ENCODE measurements at regions not wholly inside any gene's neighbourhood (a gene's known extent, or its start where the extent isn't known, plus 50 kb on each side); places are given as distances from the start of the nearest gene placed in this dataset.

DNA sequence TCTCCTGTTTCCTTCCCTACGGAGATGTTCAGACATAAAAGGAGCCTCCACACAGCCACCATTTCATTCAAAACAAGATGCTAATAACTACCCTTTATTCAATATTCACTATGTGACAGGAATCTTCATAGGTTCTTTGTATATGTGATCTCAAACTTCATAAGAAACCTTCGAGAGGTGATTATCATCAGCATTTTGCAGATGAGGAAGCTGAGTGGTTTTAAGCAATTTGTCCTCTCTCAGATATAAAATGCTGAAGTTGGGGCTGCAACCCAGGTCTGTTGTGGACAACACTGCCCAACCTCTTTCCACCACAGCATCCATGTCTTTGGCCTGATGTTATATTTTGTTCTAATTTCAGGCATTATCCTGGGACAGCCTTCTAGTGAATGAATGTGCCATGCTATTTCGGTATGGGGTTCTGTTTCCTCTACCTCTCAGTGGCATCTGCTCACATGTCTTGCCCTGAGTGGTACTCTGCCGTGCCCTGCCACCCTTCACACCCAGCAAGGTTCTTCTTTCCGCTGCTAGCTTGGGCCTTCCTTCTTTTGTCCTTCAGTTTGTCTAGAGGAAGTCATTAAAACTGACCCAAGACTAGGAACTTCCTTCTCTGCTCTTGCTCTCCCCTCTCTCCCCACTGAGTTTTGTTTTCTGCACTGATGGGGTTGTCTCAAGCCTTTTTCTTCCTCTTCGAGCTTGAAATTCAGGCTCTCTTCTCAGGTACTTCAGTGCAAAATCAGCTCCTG, 300.9 kb upstream of the PRDM1 start:
- FAIRE-seq (no peak), DNase-seq (ENCODE audit: extremely low spot score, insufficient read length, low read depth) (no peak)

- FAIRE-seq = no peak
Observed at GRCh38 chr6:105784179-105784578, 302.0 kb upstream of the PRDM1 start.

DNA sequence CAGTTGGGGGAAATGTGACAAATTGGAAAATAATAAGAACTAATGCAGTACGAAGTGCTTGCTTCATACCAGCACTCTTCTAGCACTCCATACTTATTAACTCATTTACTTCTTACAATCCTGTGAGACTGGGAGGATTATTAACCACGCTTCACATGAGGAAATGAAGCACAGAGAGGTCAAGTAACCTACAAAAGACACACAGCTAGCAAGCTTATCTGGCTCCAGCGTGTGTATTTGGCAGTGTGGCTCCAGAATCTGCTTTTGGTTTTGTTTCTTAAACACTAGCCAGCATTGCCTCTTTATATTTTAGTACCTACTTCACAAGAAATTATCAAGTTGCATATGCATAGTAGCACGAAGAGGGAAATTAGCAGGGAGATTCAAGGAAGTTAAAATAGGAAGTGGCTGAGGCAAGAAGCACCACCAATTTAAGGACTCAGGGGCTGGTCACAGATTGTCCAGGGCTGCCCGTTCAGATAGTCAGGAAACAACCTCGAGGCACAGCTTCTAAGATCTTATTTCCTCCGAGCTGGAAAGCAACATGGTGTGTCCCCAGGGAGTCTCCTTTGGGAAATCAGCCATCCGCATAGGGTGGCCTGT, 302.7 kb upstream of the PRDM1 start:
- FAIRE-seq (no peak), DNase-seq (ENCODE audit: extremely low spot score, insufficient read length, low read depth) (no peak)

More at GRCh38 chr6:105784179-105784578, 302.0 kb upstream of the PRDM1 start:
- no peak for DNase-seq (ENCODE audit: extremely low spot score, insufficient read length, low read depth)

- FAIRE-seq (no peak), DNase-seq (ENCODE audit: extremely low spot score, insufficient read length, low read depth) (no peak)
Observed at GRCh38 chr6:105781915-105782314, 304.2 kb upstream of the PRDM1 start.

GRCh38 chr6:105781248-105781647, 304.9 kb upstream of the PRDM1 start:
- DNase-seq (ENCODE audit: extremely low spot score, insufficient read length, low read depth) = no peak
- no peak for FAIRE-seq

GRCh38 chr6:105780146-105780860, 305.8 kb upstream of the PRDM1 start:
- no peak for DNase-seq (ENCODE audit: extremely low spot score, insufficient read length, low read depth)
- FAIRE-seq = peak; percentile 12

GRCh38 chr6:105779110-105779509, 307.0 kb upstream of the PRDM1 start:
- DNase-seq (ENCODE audit: extremely low spot score, insufficient read length, low read depth) (no peak), FAIRE-seq (no peak)

DNA sequence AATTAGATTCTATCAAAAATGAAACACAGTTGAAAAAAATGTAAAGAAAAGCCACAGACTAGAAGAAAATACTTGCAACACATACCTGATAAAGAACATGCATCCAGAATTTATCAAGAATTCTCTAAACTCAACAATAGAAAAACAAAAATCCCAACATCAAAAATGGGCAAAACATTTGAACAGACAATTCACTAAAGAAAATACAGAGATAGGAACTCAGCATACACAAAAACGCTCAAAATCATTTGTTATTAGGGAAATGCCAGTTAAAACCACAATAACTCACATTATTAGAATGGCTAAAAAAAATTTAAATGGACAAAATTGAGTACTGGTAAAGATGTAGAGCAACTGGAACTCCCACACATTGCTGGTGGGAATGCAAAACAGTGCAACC, 311.0 kb upstream of the PRDM1 start:
- no peak for FAIRE-seq
- no peak for DNase-seq (ENCODE audit: extremely low spot score, insufficient read length, low read depth)

DNA sequence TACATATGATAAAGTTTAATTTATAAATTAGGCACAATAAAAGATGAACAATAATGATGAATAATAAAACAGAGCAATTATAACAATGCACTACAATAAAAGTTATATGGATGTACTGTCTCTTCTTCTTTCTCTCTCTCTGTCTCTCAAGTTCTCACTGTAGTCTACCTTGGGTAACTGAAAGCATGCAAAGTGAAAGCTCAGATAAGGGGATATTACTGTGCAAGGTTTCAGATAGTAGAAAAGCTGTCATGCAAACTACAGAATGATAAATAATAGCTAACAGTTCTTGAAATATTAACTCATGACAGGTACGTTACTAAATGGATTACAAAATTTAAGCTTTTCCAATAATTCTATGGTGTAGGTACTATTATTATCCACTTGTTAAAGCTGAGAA, 311.9 kb upstream of the PRDM1 start:
- FAIRE-seq (peak; percentile 59), DNase-seq (ENCODE audit: extremely low spot score, insufficient read length, low read depth) (no peak)

- DNase-seq (ENCODE audit: extremely low spot score, insufficient read length, low read depth) (no peak), FAIRE-seq (no peak)
Observed at GRCh38 chr6:105771313-105771970, 314.7 kb upstream of the PRDM1 start.

- DNase-seq (ENCODE audit: extremely low spot score, insufficient read length, low read depth) (no peak), FAIRE-seq (no peak)
Observed at GRCh38 chr6:105769987-105770386, 316.1 kb upstream of the PRDM1 start.

- DNase-seq (ENCODE audit: extremely low spot score, insufficient read length, low read depth) (no peak), FAIRE-seq (no peak)
Observed at GRCh38 chr6:105769197-105769596, 316.9 kb upstream of the PRDM1 start.

DNA sequence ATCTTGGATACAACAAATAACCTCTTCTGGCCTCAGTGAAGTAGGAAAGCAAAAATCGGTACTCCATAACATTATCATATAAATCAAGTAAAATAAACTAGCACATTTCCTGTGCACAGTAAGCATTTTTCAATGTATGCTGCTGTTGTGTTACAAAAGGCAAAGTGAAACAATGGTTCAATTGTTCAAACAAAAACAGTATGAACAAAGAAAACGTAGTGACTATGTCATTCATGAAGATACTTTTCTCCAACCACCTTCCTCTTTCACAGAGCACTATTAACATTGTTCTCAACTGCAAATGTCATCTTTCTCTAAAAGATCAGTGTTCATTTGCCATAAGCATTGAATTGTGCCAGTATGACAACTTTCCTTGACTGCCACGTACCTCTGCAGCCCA, 318.6 kb upstream of the PRDM1 start:
- DNase-seq (ENCODE audit: extremely low spot score, insufficient read length, low read depth) = no peak
- no peak for FAIRE-seq

GRCh38 chr6:105765239-105765638, 320.9 kb upstream of the PRDM1 start:
- no peak for DNase-seq (ENCODE audit: extremely low spot score, insufficient read length, low read depth)
- FAIRE-seq = no peak

DNA sequence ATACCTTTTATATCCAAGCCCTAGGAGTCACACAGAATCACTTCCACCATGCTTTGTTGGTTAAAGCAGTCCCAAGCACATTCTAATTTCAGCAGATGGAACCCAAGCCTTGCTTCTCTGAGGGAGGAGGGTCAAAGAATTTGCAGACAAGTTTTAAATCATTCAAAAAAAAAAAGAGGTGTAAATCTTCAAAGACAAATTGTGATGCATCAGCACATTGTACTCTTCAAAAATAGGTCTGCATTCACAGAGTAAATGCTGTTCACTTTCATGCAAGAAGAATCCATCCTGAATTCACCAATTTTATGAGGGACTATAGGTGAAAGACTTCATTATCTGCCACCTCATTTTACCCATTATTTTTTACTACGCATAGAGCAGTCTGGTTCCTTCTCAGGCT, 321.8 kb upstream of the PRDM1 start:
- FAIRE-seq = no peak
- no peak for DNase-seq (ENCODE audit: extremely low spot score, insufficient read length, low read depth)

DNA sequence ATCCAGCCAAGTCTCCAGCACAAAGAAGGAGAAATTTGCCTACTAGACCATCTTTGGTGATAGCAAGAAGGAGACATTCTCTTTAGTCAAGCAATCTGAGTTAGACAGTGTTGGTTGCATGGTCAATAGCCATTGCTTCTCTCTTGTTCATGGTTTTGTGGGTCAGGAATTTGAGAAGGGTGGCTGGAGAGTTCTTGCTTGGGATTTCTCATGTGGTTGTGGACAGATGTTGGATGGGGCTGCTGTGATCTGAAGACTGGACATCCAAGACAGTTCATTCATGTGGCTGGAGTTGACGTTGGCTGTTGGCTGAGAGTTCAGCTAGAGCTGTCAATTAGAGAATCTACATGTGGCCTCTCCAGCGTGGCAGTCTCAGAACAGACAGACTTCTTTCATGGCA, 322.3 kb upstream of the PRDM1 start:
- FAIRE-seq (no peak), DNase-seq (ENCODE audit: extremely low spot score, insufficient read length, low read depth) (no peak)

GRCh38 chr6:105760746-105761145, 325.4 kb upstream of the PRDM1 start:
- no peak for DNase-seq (ENCODE audit: extremely low spot score, insufficient read length, low read depth)
- no peak for FAIRE-seq

GRCh38 chr6:105759946-105760345, 326.2 kb upstream of the PRDM1 start:
- DNase-seq (ENCODE audit: extremely low spot score, insufficient read length, low read depth) = no peak
- no peak for FAIRE-seq

GRCh38 chr6:105759015-105759414, 327.1 kb upstream of the PRDM1 start:
- FAIRE-seq (no peak), DNase-seq (ENCODE audit: extremely low spot score, insufficient read length, low read depth) (no peak)

DNA sequence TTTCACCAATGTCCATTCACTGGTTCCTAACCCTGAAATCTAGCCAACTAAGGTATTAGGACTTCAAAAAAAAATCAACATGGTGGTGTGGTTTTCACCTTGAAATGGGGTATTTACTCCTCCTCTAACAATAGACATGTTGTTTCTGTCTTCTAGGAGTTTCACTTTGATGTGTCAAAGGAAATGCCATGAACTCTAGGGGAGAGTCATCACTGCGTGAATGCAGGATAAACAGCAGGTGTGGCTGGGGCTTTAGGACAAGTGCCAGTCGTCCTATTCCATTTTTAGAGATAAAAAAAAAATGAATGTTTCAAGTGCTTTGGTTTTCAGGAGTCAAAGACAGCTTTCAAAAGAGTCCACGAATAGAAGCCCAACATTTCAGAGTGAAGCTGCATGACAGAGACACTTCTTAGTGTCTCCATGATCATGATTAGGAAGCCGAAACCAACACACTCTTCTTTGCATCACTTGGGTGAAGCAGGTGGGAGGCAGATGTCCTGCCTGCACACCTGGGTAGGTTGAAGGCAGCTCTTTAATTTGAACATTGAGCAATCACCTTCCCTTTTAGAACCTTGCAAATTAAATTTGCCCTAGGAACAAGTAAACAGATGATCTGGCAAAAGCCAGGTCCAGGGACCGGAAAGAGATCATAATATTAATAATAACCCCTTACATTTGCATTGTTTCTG, 328.5 kb upstream of the PRDM1 start:
- peak; percentile 94 for FAIRE-seq
- DNase-seq (ENCODE audit: extremely low spot score, insufficient read length, low read depth) = peak; percentile 23

Measured in GM18507 (cell line).